Nephron progenitor cell (in vitro differentiated cells): ENCODE measurements at regions not wholly inside any gene's neighbourhood (a gene's known extent, or its start where the extent isn't known, plus 50 kb on each side); places are given as distances from the start of the nearest gene placed in this dataset.
A peak's percentile ranks its signal among the peaks of the same experiment; 100 is the strongest.
"Not testable (repeated sequence)": the region's sequence is repeated elsewhere in the genome, so short reads cannot be mapped to it uniquely, and the experiment has no call there.

Source experiments
- DNase-seq: peaks from one replicate; pipeline ENCODE4 v3.0.0; 2021
- H3K27ac Mint-ChIP-seq: 2 replicates; pipeline ENCODE4 v1.8.0; 2021; ENCODE audit warnings: mild to moderate bottlenecking, moderate library complexity, mixed read lengths
- H3K27me3 Mint-ChIP-seq: 2 replicates; pipeline ENCODE4 v1.8.0; 2021; ENCODE audit warnings: mild to moderate bottlenecking, low read depth, mixed read lengths; ENCODE audit not compliant: poor library complexity
- H3K36me3 Mint-ChIP-seq: 2 replicates; pipeline ENCODE4 v1.8.0; 2021; ENCODE audit warnings: low read depth, mixed read lengths
- H3K4me1 Mint-ChIP-seq: 2 replicates; pipeline ENCODE4 v1.8.0; 2021; ENCODE audit warnings: mixed read lengths
- H3K4me3 Mint-ChIP-seq: 2 replicates; pipeline ENCODE4 v1.8.0; 2021; ENCODE audit warnings: mild to moderate bottlenecking, moderate library complexity, mixed read lengths
- H3K9me3 Mint-ChIP-seq: 2 replicates; pipeline ENCODE4 v1.8.0; 2021; ENCODE audit warnings: mild to moderate bottlenecking, moderate library complexity, mixed read lengths
- TF ChIP-seq, protein P1 (sequence below): fragments of 200-600 bp; sonication (generic); IDR thresholded peaks from 2 replicates; pipeline ENCODE4 v1.5.0; 2021; ENCODE audit warnings: antibody characterized with exemption

DNA sequence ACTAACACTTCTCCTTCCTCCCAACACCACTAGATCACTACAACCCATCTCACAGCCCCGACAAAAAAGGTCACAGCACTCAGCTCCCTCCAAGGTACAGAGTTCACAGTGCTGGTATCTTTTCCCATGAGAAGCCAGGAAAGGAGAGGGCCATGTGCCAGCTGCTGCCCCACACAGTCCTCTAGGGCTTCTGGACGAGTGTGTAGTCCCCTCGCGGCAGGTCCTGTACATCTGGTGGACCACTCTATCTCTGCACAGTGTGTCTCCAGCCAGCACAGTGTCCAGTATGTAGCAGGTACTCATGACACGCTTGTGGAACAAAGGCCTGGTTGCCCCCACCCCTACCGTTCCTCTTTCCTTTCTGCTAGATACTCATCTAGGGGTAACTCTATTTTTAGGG, 134.4 kb upstream of the FOXN3 start:
- TF ChIP-seq, protein P1, sequence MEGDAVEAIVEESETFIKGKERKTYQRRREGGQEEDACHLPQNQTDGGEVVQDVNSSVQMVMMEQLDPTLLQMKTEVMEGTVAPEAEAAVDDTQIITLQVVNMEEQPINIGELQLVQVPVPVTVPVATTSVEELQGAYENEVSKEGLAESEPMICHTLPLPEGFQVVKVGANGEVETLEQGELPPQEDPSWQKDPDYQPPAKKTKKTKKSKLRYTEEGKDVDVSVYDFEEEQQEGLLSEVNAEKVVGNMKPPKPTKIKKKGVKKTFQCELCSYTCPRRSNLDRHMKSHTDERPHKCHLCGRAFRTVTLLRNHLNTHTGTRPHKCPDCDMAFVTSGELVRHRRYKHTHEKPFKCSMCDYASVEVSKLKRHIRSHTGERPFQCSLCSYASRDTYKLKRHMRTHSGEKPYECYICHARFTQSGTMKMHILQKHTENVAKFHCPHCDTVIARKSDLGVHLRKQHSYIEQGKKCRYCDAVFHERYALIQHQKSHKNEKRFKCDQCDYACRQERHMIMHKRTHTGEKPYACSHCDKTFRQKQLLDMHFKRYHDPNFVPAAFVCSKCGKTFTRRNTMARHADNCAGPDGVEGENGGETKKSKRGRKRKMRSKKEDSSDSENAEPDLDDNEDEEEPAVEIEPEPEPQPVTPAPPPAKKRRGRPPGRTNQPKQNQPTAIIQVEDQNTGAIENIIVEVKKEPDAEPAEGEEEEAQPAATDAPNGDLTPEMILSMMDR, result no peak
- Mint-ChIP-seq H3K4me3 (no peak overlapping the region), H3K27me3 (peaks cover 2% of the 10 kb centered on the region), H3K36me3 (no peaks in the 10 kb centered on the region), H3K4me1 (no peaks in the 10 kb centered on the region), H3K27ac (no peak overlapping the region), H3K9me3 (no peaks in the 10 kb centered on the region)
- no peak for DNase-seq

DNA sequence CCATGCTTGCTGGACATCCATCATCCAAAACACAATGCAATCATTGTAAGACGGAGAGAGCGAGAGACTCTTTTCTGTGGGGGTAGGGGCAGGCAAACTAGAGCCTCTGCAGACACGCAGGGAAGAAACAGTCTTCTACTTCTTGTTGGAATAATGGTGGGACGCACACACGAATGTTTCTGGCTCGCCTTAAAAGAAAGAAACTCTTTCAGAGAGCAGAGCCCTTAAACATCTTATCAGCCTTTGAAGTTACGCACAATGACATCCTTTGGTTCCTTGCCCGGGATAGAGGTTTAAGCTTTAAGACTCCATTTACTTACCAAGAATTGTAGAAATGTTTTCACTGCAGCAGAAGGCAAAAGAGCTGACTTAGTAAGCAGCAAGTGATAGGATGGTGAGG, 133.8 kb upstream of the FOXN3 start:
- Mint-ChIP-seq H3K27me3 (no peaks in the 10 kb centered on the region), H3K4me3 (no peak overlapping the region), H3K9me3 (no peaks in the 10 kb centered on the region), H3K4me1 (no peaks in the 10 kb centered on the region), H3K27ac (no peak overlapping the region), H3K36me3 (no peaks in the 10 kb centered on the region)
- DNase-seq, result no peak
- TF ChIP-seq, protein P1, result no peak

DNA sequence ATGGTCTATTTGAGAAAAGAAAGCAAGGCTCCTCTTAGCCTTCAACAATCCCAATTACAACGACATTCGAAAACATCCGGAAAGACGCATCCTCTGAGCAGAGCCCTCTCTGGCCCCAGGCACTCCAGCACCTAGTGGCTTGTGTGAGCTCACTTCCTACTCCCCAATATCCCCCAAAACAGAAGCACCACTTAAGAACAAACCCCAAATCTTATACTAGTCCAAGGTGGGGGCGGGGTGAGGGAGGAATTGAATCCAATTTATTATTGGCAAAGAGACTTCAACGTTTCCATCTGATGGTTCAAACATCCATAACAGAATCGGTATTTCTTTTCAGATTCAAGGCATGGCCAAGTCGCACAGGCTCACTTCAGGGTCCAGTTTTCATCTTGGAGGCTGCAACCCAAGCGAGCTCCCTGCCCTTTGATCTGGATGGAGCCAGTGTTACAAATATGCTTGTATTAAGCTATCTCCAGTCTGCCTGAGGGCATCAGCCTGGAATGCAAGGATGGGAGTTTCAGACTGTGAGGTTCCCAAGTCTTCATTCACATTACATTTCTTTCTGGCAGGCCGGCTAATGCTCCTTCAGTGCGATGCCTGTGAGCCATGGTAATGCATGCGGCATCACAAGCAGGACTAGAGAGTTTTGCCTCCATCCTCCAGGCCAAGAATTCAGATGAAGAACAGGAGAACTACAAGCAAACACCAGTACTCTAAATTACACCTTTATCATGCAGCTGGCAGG, 132.5 kb upstream of the FOXN3 start:
- H3K27me3 Mint-ChIP-seq, result peaks cover 3% of the 10 kb centered on the region
- TF ChIP-seq, protein P1, result no peak
- H3K9me3 Mint-ChIP-seq, result no peaks in the 10 kb centered on the region
- no peak for DNase-seq
- peak overlapping the region; percentile 35 for H3K27ac Mint-ChIP-seq
- H3K36me3 Mint-ChIP-seq, result no peaks in the 10 kb centered on the region
- no peak overlapping the region for H3K4me3 Mint-ChIP-seq
- no peaks in the 10 kb centered on the region for H3K4me1 Mint-ChIP-seq

DNA sequence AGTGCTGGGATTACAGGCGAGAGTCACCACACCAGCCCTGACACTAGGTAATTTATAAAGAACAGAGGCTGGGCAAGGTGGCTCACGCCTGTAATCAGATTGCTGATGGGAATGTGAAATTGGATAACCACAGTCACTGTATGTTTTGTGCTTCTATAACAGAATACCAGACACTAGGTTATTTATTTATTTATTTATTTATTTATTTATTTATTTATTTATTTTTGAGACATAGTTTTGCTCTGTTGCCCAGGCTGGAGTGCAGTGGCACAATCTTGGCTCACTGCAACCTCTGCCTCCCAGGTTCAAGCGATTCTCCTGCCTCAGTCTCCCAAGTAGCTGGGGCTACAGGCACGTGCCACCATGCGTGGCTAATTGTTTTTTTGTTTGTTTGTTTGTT, 130.0 kb upstream of the FOXN3 start:
- not testable (repeated sequence) for H3K4me3 Mint-ChIP-seq, DNase-seq, H3K9me3 Mint-ChIP-seq, H3K36me3 Mint-ChIP-seq, H3K27me3 Mint-ChIP-seq, H3K27ac Mint-ChIP-seq
- H3K4me1 Mint-ChIP-seq, result peaks cover 15% of the 10 kb centered on the region

DNA sequence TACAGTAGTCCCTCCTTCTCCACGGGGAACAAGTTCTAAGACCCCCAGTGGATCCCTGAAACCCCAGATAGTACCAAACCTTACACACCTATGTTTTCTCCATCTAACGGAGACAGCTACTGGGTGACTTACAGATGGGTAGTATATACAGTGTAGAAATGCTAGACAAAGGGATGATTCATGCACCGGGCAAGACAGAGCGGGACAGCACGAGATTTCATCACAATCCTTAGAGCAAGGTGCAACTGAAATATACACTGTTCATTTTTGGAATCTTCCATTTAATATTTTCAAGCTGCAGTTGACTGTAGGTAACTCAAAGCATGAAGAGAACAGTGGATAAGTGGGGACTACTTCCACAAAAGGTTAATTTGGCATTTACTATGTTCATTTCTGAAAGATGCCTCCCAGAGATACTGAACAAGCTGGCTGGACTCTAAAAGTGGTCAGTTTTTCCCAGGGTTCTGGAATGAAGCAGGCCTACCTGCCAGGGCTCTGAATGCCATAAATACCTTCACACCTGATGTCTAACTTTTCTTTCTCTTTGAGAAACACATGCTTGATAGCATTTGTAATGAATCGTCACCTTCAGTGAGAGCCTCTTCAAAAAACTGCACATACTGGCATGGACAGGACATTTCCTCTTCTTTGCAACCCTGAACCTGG, 127.7 kb upstream of the FOXN3 start:
- no peak overlapping the region for H3K4me3 Mint-ChIP-seq
- H3K27me3 Mint-ChIP-seq, result peaks cover 3% of the 10 kb centered on the region
- TF ChIP-seq, protein P1, result no peak
- no peaks in the 10 kb centered on the region for H3K9me3 Mint-ChIP-seq
- H3K27ac Mint-ChIP-seq, result peak overlapping the region; percentile 19
- H3K4me1 Mint-ChIP-seq, result peaks cover 17% of the 10 kb centered on the region
- no peak for DNase-seq
- H3K36me3 Mint-ChIP-seq, result no peaks in the 10 kb centered on the region

DNA sequence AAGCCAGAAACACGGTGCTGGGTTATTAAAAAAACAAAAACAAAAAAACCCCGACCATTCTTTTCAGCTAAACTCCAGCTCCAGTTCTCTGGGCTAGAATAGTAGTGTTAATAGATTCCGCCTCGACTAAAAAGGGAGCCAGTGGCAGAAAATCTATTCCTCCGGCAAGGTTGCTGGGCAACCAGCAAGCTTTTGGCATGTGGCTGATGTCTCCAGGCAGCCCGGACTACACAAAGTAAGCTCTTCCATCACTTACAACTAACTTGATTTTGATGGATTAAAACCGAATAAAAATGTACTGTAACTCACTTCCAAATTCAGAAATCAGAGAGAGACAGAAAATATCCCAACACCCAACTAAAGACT, 126.4 kb upstream of the FOXN3 start:
- Mint-ChIP-seq H3K9me3 (no peaks in the 10 kb centered on the region), H3K4me3 (no peak overlapping the region), H3K36me3 (peaks cover 5% of the 10 kb centered on the region), H3K4me1 (peaks cover 21% of the 10 kb centered on the region), H3K27me3 (peaks cover 3% of the 10 kb centered on the region), H3K27ac (peak overlapping the region; percentile 3)
- DNase-seq, result no peak
- TF ChIP-seq, protein P1, result no peak
